OCI-LY3 (cell line): ENCODE measurements at regions not wholly inside any gene's neighbourhood (a gene's known extent, or its start where the extent isn't known, plus 50 kb on each side); places are given as distances from the start of the nearest gene placed in this dataset.

Experiments
- CTCF ChIP-seq: fragments of 200-600, 300-600 bp; sonication (generic); IDR thresholded peaks from 2 replicates; pipeline ENCODE4 v1.5.1; 2014; ENCODE audit warnings: antibody characterized with exemption, low read length, low read depth
- EZH2phosphoT487 ChIP-seq: fragments of 200-600 bp; shearing (Covaris generic); IDR thresholded peaks from 2 replicates; pipeline ENCODE4 v1.6.1; 2018; ENCODE audit warnings: antibody characterized with exemption, mixed run types, low read depth

GRCh38 chr4:30181512-30181911, 538.7 kb upstream of the PCDH7 start:
- TF ChIP-seq EZH2phosphoT487 = no peak
- no peak for TF ChIP-seq CTCF
